ENCODE measurements at regions not wholly inside any gene's neighbourhood (a gene's known extent, or its start where the extent isn't known, plus 50 kb on each side); places are given as distances from the start of the nearest gene placed in this dataset.

- no peak overlapping the region for H3K4me3 ChIP-seq
- H3K4me1 ChIP-seq (ENCODE audit: control insufficient read depth in 1 of 2, low read depth in 2 of 2): no peaks in the 10 kb centered on the region
- TF ChIP-seq CTCF (IDR thresholded peaks at IDR 0.05): no peak
- no peaks in the 10 kb centered on the region for H3K36me3 ChIP-seq
- DNase-seq (ENCODE audit: low spot score) (no peak), ATAC-seq (ENCODE audit: insufficient number of reproducible peaks, low FRiP score, low read depth) (no peak)
- no peak overlapping the region for H3K27ac ChIP-seq
- no peaks in the 10 kb centered on the region for H3K9me3 ChIP-seq
- no peaks in the 10 kb centered on the region for H3K27me3 ChIP-seq (replicated peaks; ENCODE audit: insufficient read depth)
These were observed 408.3 kb downstream of the HNRNPD start for GRCh38 chr4:81965454-81965853.

GRCh38 chr4:81963763-81964020, 410.1 kb downstream of the HNRNPD start:
- TF ChIP-seq CTCF (IDR thresholded peaks at IDR 0.05): no peak
- no peaks in the 10 kb centered on the region for H3K27me3 ChIP-seq (replicated peaks; ENCODE audit: insufficient read depth)
- ATAC-seq (ENCODE audit: insufficient number of reproducible peaks, low FRiP score, low read depth) (no peak), DNase-seq (ENCODE audit: low spot score) (no peak)
- no peak overlapping the region for H3K4me3 ChIP-seq
- H3K4me1 ChIP-seq (ENCODE audit: control insufficient read depth in 1 of 2, low read depth in 2 of 2): no peaks in the 10 kb centered on the region
- no peaks in the 10 kb centered on the region for H3K9me3 ChIP-seq
- no peaks in the 10 kb centered on the region for H3K36me3 ChIP-seq
- H3K27ac ChIP-seq: no peak overlapping the region

GRCh38 chr4:81963015-81963762, 410.6 kb downstream of the HNRNPD start:
- Histone ChIP-seq H3K27me3 (replicated peaks; ENCODE audit: insufficient read depth) (no peaks in the 10 kb centered on the region), H3K27ac (no peak overlapping the region), H3K4me3 (no peak overlapping the region), H3K36me3 (no peaks in the 10 kb centered on the region), H3K4me1 (ENCODE audit: control insufficient read depth in 1 of 2, low read depth in 2 of 2) (no peaks in the 10 kb centered on the region), H3K9me3 (no peaks in the 10 kb centered on the region)
- ATAC-seq (ENCODE audit: insufficient number of reproducible peaks, low FRiP score, low read depth): no peak
- DNase-seq (ENCODE audit: low spot score): no peak
- no peak for TF ChIP-seq CTCF (IDR thresholded peaks at IDR 0.05)

- Histone ChIP-seq H3K27me3 (replicated peaks; ENCODE audit: insufficient read depth) (no peaks in the 10 kb centered on the region), H3K36me3 (no peaks in the 10 kb centered on the region), H3K9me3 (no peaks in the 10 kb centered on the region), H3K4me1 (ENCODE audit: control insufficient read depth in 1 of 2, low read depth in 2 of 2) (no peaks in the 10 kb centered on the region), H3K27ac (no peak overlapping the region), H3K4me3 (no peak overlapping the region)
- no peak for TF ChIP-seq CTCF (IDR thresholded peaks at IDR 0.05)
- DNase-seq (ENCODE audit: low spot score) (no peak), ATAC-seq (ENCODE audit: insufficient number of reproducible peaks, low FRiP score, low read depth) (no peak)
These were observed 412.8 kb downstream of the HNRNPD start for GRCh38 chr4:81960961-81961360.

GRCh38 chr4:81954271-81954670, 419.5 kb downstream of the HNRNPD start:
- Histone ChIP-seq H3K27ac (no peak overlapping the region), H3K9me3 (no peaks in the 10 kb centered on the region), H3K4me3 (no peak overlapping the region), H3K36me3 (no peaks in the 10 kb centered on the region), H3K27me3 (replicated peaks; ENCODE audit: insufficient read depth) (no peaks in the 10 kb centered on the region), H3K4me1 (ENCODE audit: control insufficient read depth in 1 of 2, low read depth in 2 of 2) (no peaks in the 10 kb centered on the region)
- no peak for ATAC-seq (ENCODE audit: insufficient number of reproducible peaks, low FRiP score, low read depth)
- no peak for DNase-seq (ENCODE audit: low spot score)
- TF ChIP-seq CTCF (IDR thresholded peaks at IDR 0.05): no peak

Data from thoracic aorta (tissue), 2 donors.